Left lung (tissue), 4 donors: ENCODE measurements at regions not wholly inside any gene's neighbourhood (a gene's known extent, or its start where the extent isn't known, plus 50 kb on each side); places are given as distances from the start of the nearest gene placed in this dataset.
"Not testable (repeated sequence)": the region's sequence is repeated elsewhere in the genome, so short reads cannot be mapped to it uniquely, and the experiment has no call there.

Experiments used
- ATAC-seq: fragments of 200-7000 bp; cut with Tn5 transposase; one replicate; pipeline ENCODE4 v1.9.1; 2020; ENCODE audit warnings: moderate library complexity
- DNase-seq, 4 donors: peaks; one replicate each; pipeline ENCODE4 v3.0.0-alpha.2; 2013 to 2020
- H3K27ac ChIP-seq, 2 donors: fragments of 200-600 bp; sonication (generic) in 1 of 2; one replicate each; pipeline versions ENCODE4 v1.5.0 to v1.8.0; 2020 to 2021
- H3K27me3 ChIP-seq, 2 donors: fragments of 200-600 bp; sonication (generic) in 1 of 2; one replicate each; pipeline versions ENCODE4 v1.5.0 to v1.8.0; 2020 to 2021
- H3K36me3 ChIP-seq, 2 donors: fragments of 200-600 bp; sonication (generic) in 1 of 2; one replicate each; pipeline versions ENCODE4 v1.5.0 to v1.8.0; 2020 to 2021
- H3K4me1 ChIP-seq, 2 donors: fragments of 200-600 bp; one replicate each; pipeline ENCODE4 v1.8.0; 2021
- H3K4me3 ChIP-seq, 2 donors: fragments of 200-600 bp; sonication (generic) in 1 of 2; one replicate each; pipeline versions ENCODE4 v1.5.0 to v1.8.0; 2020 to 2021; ENCODE audit warnings: mild to moderate bottlenecking in 1 of 2
- H3K9me3 ChIP-seq, 2 donors: fragments of 200-600 bp; sonication (generic) in 1 of 2; one replicate each; pipeline versions ENCODE4 v1.5.0 to v1.8.0; 2020 to 2021
- intact Hi-C, 2 donors: fragments of 100-400 bp; cut with DNase I; formaldehyde crosslinking; loops; one replicate each; pipeline versions ENCODE4 v1.11.2 to v1.14.2; 2022
- TF ChIP-seq, protein P1 (sequence below), 2 donors: fragments of 200-600 bp; sonication (generic) in 1 of 2; IDR thresholded peaks; one replicate each; pipeline versions ENCODE4 v1.5.0 to v1.8.0; 2021; ENCODE audit warnings: antibody characterized with exemption in 2 of 2
- donor health status: DM: no; HTN: yes; CAD: no.
- donor health status: DM: no; HTN: no; CAD: no.

DNA sequence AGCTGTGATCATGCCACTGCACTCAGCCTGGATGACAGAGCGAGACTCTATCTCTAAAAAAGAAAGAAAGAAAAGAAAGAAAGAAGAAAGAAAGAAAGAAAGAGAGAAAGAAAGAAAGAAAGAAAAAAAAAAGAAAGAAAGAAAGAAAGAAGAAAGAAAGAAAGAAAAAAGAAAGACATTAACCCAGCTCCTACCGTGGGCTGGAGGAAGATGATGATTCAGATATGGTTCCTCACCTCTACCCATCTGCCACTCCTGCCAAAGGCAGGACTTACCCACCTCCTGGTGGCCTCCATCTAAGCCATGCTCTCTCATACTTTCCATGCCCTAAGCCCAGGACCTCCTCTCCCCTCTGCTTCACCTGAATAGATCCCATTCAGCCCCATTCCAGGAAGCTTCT is 93.3 kb upstream of the LHX1 start:
- TF ChIP-seq, protein P1, sequence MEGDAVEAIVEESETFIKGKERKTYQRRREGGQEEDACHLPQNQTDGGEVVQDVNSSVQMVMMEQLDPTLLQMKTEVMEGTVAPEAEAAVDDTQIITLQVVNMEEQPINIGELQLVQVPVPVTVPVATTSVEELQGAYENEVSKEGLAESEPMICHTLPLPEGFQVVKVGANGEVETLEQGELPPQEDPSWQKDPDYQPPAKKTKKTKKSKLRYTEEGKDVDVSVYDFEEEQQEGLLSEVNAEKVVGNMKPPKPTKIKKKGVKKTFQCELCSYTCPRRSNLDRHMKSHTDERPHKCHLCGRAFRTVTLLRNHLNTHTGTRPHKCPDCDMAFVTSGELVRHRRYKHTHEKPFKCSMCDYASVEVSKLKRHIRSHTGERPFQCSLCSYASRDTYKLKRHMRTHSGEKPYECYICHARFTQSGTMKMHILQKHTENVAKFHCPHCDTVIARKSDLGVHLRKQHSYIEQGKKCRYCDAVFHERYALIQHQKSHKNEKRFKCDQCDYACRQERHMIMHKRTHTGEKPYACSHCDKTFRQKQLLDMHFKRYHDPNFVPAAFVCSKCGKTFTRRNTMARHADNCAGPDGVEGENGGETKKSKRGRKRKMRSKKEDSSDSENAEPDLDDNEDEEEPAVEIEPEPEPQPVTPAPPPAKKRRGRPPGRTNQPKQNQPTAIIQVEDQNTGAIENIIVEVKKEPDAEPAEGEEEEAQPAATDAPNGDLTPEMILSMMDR (IDR thresholded peaks at IDR 0.05), result no peak
- peaks cover 0 to 74% of the 10 kb centered on the region in 2 donors for H3K27me3 ChIP-seq
- H3K4me1 ChIP-seq, result no peaks in the 10 kb centered on the region
- H3K36me3 ChIP-seq, result no peaks in the 10 kb centered on the region
- H3K9me3 ChIP-seq, result no peaks in the 10 kb centered on the region
- intact Hi-C loops, result no loop called here
- no peak overlapping the region for H3K4me3 ChIP-seq
- no peak overlapping the region for H3K27ac ChIP-seq
- ATAC-seq (no peak), DNase-seq (no peak)

DNA sequence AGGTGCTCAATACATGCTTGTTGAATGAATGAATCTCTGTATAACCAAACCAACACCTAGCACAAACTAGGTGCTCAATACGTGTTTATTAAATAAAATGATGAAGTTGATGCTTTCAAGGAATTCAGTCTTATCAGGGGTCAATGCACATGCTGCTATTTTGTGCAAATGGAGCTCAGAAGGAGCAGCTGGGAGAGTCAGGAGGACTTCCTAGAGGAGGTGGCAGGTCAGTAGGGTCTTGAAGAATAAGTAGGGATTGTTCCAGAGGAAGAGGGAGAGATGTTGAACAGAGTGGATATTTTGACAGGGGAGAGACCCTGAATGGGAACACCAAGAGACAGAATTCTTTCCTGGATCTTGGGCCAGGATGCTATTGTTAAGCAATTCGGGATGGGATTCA is 92.7 kb upstream of the LHX1 start:
- no peaks in the 10 kb centered on the region for H3K36me3 ChIP-seq
- no peaks in the 10 kb centered on the region for H3K9me3 ChIP-seq
- DNase-seq (no peak), ATAC-seq (no peak)
- no peaks in the 10 kb centered on the region for H3K4me1 ChIP-seq
- H3K27ac ChIP-seq, result no peak overlapping the region
- H3K27me3 ChIP-seq, result peaks cover 0 to 71% of the 10 kb centered on the region in 2 donors
- intact Hi-C loops, result no loop called here
- TF ChIP-seq, protein P1 (IDR thresholded peaks at IDR 0.05), result no peak
- no peak overlapping the region for H3K4me3 ChIP-seq

DNA sequence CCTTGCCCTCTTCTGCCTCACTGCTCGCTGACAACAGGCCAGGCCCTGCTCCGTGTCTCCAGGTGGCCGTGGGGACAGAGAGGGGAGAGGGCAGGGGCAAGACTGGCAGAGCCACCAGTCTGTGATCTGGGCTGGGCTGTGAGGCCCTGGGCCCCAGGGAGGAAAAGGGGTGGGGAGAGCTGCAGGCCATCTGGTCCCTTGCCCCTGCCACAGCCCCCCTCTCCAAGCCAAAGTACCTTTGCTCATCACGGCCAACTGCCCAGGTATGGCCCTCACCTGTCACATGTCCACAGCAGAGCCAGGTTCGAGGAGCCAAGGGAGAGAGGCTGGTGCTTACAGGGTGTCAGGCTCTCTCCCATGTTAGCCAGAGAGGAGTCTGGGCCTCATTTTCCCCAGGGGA is 91.4 kb upstream of the LHX1 start:
- no peak overlapping the region for H3K4me3 ChIP-seq
- DNase-seq (no peak), ATAC-seq (no peak)
- peaks cover 0 to 66% of the 10 kb centered on the region in 2 donors for H3K27me3 ChIP-seq
- intact Hi-C loops, result no loop called here
- no peaks in the 10 kb centered on the region for H3K36me3 ChIP-seq
- H3K27ac ChIP-seq, result no peak overlapping the region
- no peaks in the 10 kb centered on the region for H3K9me3 ChIP-seq
- no peaks in the 10 kb centered on the region for H3K4me1 ChIP-seq
- TF ChIP-seq, protein P1 (IDR thresholded peaks at IDR 0.05), result no peak

DNA sequence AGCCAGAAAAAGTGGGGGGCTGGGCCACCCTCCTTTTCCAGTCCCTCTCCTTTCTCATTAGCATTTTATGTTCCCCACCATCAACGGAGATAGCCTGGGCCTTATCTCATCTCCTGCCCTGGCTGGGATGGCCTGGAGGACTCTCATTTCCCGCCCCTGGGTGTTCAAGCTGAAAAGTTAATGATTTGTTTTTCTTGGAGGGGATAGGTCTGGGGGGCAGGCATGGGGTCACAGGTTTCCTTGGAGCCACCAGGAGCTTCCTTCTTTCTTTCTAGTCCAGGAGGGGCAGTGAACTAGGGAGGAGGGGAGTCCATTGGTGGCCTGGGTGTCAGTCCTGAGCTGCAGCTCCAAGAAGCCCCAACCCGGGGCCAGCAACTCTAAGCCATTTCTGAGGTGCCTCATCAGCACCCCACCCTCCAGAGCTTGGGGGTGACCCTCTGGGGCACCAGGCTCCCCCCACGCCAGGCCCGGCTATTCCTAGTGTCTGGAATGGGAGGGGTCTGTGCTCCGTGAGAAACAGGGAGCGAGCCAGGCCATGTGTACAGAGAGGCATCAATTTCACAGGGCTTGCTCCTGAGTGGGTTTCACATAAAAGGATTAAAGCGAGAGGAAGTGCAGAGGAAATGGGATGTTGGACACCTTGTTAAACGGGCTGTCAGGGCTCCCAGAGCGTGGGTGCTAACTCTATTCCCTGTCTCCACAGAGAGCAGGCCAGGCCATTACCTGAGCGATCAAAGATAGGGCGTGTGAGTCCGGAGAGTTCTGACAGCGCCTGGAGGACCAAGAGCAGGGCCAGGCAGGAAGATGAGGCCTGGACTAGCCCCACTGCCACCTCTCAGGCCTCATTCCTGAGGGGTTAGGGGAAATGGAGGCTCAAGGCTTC is 90.6 kb upstream of the LHX1 start:
- DNase-seq, result no peak
- Histone ChIP-seq H3K4me3 (no peak overlapping the region), H3K27me3 (peaks cover 0 to 66% of the 10 kb centered on the region in 2 donors), H3K36me3 (no peaks in the 10 kb centered on the region), H3K27ac (no peak overlapping the region), H3K9me3 (no peaks in the 10 kb centered on the region), H3K4me1 (no peaks in the 10 kb centered on the region)
- no peak for ATAC-seq
- intact Hi-C loops, result no loop called here
- TF ChIP-seq, protein P1 (IDR thresholded peaks at IDR 0.05), result no peak

DNA sequence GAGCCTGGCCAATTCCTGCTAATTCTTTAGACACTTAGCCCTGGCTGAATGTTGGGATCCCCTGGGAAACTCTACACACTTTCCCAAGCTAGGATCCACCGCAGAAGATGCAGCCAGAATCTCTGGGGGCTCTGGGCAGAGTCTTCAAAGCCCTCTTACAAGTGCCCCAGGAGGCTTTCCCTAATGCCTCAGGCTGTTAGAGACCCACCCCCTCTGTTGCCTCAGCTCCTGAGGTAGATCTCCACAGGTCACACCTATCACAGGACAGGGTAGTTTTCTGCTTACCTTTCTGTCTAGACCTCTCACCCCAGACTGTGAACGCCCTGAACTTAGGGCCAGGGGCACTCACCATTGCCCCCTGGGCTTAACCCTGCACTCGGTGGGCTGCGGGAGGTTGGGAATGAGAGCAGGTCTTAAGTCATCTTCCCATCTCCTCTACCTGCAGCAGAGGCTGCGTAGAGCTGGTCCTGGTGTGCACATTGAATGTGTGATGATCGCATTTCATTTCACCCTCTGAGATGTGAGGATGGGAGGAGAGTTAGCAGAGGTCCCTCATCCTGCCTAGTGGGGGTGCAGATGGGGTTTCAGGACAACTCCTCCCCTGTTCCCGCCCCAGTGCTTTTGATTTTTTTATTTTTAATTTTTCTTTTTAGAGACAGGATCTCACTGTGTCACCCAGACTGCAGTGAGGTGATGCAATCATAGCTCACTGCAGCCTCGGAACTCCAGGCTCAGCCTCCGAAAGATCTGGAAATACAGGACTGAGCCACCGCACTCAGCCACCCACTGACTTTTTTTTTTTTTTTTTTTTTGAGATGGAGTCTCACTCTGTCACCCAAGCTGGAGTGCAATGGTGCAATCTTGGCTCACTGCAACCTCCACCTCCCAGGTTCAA is 89.0 kb upstream of the LHX1 start:
- ATAC-seq, result no peak
- H3K9me3 ChIP-seq, result no peaks in the 10 kb centered on the region
- TF ChIP-seq, protein P1 (IDR thresholded peaks at IDR 0.05), result no peak
- peaks cover 0 to 59% of the 10 kb centered on the region in 2 donors for H3K27me3 ChIP-seq
- H3K36me3 ChIP-seq, result no peaks in the 10 kb centered on the region
- intact Hi-C loops, result no loop called here
- no peak overlapping the region for H3K4me3 ChIP-seq
- no peak overlapping the region for H3K27ac ChIP-seq
- DNase-seq, result no peak
- H3K4me1 ChIP-seq, result no peaks in the 10 kb centered on the region

DNA sequence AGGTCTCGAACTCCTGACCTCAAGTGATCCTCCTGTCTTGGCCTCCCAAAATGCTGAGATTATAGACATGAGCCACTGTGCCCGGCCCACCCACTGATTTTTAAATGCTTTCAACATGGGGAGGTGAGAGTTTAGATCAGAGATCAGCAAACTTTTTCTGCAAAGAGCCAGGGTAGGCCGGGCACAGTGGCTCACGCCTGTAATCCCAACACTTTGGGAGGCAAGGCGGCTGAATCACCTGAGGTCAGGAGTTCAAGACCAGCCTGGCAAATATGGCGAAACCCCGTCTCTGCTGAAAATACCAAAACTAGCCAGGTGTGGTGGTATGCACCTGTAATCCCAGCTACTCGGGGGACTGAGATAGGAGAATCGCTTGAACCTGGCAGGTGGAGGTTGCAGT is 88.3 kb upstream of the LHX1 start:
- intact Hi-C loops, H3K4me3 ChIP-seq, ATAC-seq, H3K4me1 ChIP-seq, DNase-seq, H3K36me3 ChIP-seq, H3K27ac ChIP-seq, H3K9me3 ChIP-seq: not testable (repeated sequence)
- peaks cover 0 to 53% of the 10 kb centered on the region in 2 donors for H3K27me3 ChIP-seq
